Urinary bladder (tissue), 3 donors: ENCODE measurements at regions not wholly inside any gene's neighbourhood (a gene's known extent, or its start where the extent isn't known, plus 50 kb on each side); places are given as distances from the start of the nearest gene placed in this dataset.

Experiments used
- DNase-seq: peaks from one replicate; pipeline ENCODE4 v3.0.0-alpha.2; 2015; ENCODE audit errors: extremely low spot score
- H3K27ac ChIP-seq: one replicate; pipeline ENCODE4 v1.5.1; 2013; ENCODE audit warnings: low read depth, mild to moderate bottlenecking, moderate library complexity
- H3K36me3 ChIP-seq: one replicate; pipeline ENCODE4 v1.6.1; 2013; ENCODE audit warnings: mild to moderate bottlenecking, moderate library complexity; ENCODE audit not compliant: insufficient read depth
- H3K4me1 ChIP-seq: one replicate; pipeline ENCODE4 v1.6.1; 2013; ENCODE audit warnings: mild to moderate bottlenecking, moderate library complexity; ENCODE audit not compliant: insufficient read depth
- H3K4me3 ChIP-seq: one replicate; pipeline ENCODE4 v1.5.1; 2013; ENCODE audit warnings: low read depth, low read length
- WGBS: extraction: QIAGEN DNeasy Blood & Tissue Kit; methylation state at CpG from one replicate; pipeline ENCODE4 v1.1.7; 2013; 5-methylcytosine and 5-hydroxymethylcytosine counted together
- donor health status: healthy with polysubstance abuse.
- donor health status: healthy.

DNA sequence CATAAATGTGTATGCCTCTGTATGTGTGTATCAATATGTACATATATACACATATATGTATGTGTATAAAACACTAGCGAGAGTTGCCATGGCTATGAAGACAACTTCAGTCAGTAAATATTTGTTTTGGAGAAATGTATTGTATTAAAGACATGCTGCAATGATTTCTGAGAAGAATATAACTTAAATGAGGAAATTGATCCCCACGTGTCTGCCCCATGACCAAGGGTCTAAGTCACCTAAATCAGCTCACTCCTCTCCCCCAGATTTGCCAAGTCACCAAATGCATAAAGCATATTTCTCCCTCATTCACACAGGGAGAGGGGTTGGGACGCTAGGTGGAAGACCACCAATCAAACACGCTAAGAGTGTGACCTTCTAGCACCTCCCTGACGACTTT, 58.3 kb upstream of the LYST start:
- no peak for DNase-seq
- WGBS = 78% methylated on average over 5 of the region's 5 CpGs
- H3K27ac ChIP-seq = no peak overlapping the region

DNA sequence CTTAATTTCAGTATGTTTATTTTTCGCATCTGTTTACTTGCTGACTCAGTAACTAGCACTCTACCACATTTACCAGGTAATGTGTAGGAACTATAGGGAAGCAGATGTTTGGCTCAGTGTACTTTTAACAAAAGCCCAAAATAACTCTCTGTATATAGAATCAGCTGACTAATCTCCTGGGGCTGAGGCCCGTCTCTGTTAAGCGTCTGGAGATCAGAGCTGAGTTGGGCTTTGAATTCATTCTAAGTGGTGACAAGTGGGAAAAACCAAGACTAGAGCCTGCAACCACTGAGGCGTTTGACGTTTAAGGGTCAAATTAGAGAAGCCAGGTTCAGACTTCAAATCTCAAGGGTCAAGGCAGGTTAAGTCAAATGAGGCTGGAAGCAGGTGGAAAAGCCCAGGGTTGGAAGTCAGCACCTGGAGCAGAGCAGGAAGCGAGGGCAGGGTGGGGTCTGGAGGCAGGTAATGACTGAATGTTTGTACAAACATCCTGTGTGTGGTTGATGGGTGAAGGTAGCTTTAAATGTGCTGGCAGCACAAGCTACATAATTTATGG, 56.8 kb upstream of the LYST start:
- no peaks in the 10 kb centered on the region for H3K4me1 ChIP-seq
- no peak overlapping the region for H3K4me3 ChIP-seq
- DNase-seq = no peak
- H3K27ac ChIP-seq = no peak overlapping the region
- no peaks in the 10 kb centered on the region for H3K36me3 ChIP-seq
- WGBS = 35% methylated on average over 6 of the region's 6 CpGs

More for the DNA sequence above, 58.3 kb upstream of the LYST start:
- Histone ChIP-seq H3K4me1 (no peaks in the 10 kb centered on the region), H3K36me3 (no peaks in the 10 kb centered on the region), H3K4me3 (no peak overlapping the region)

- no peaks in the 10 kb centered on the region for H3K4me1 ChIP-seq
- no peak overlapping the region for H3K4me3 ChIP-seq
- no peak for DNase-seq
- 58% methylated on average over 12 of the region's 12 CpGs for WGBS
- H3K36me3 ChIP-seq = no peaks in the 10 kb centered on the region
- H3K27ac ChIP-seq = peak overlapping the region; percentile 71
These were observed 54.1 kb upstream of the LYST start for GRCh38 chr1:235920596-235921375.

- Histone ChIP-seq H3K4me1 (no peaks in the 10 kb centered on the region), H3K4me3 (no peak overlapping the region), H3K27ac (peak overlapping the region; percentile 44), H3K36me3 (no peaks in the 10 kb centered on the region)
- DNase-seq = no peak
- 56% methylated on average over 5 of the region's 5 CpGs for WGBS
These were observed 53.2 kb upstream of the LYST start for GRCh38 chr1:235919833-235920441.

GRCh38 chr1:235919127-235919832, 52.6 kb upstream of the LYST start:
- 82% methylated on average over 12 of the region's 12 CpGs for WGBS
- H3K27ac ChIP-seq = no peak overlapping the region
- no peaks in the 10 kb centered on the region for H3K4me1 ChIP-seq
- H3K36me3 ChIP-seq = no peaks in the 10 kb centered on the region
- no peak overlapping the region for H3K4me3 ChIP-seq
- no peak for DNase-seq

DNA sequence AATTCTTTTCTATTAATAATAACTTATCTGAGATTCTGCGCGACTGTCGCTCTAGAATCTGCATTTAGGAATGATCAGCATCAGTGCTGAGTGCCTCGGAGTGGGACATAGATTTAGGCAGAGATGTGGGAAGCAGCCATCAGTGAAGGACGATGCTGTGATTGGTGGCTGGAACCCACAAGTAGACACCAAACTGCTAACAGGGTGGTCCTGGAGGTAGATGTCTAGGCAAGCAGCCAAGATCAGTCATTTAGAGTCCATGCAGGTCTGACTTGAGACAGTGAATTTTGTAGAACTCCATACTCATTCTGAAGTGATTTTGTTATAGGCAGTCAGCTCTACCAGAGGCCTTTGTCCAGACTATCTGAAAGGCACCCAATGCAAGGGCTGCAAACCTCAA, 51.8 kb upstream of the LYST start:
- H3K27ac ChIP-seq = no peak overlapping the region
- no peaks in the 10 kb centered on the region for H3K36me3 ChIP-seq
- no peaks in the 10 kb centered on the region for H3K4me1 ChIP-seq
- 85% methylated on average over 5 of the region's 5 CpGs for WGBS
- DNase-seq = no peak
- no peak overlapping the region for H3K4me3 ChIP-seq

- Histone ChIP-seq H3K4me1 (no peaks in the 10 kb centered on the region), H3K4me3 (no peak overlapping the region), H3K36me3 (no peaks in the 10 kb centered on the region), H3K27ac (peak overlapping the region; percentile 63)
- DNase-seq = no peak
- WGBS = 83% methylated on average over 13 of the region's 13 CpGs
These were observed 51.3 kb upstream of the LYST start for GRCh38 chr1:235918032-235918431.

DNA sequence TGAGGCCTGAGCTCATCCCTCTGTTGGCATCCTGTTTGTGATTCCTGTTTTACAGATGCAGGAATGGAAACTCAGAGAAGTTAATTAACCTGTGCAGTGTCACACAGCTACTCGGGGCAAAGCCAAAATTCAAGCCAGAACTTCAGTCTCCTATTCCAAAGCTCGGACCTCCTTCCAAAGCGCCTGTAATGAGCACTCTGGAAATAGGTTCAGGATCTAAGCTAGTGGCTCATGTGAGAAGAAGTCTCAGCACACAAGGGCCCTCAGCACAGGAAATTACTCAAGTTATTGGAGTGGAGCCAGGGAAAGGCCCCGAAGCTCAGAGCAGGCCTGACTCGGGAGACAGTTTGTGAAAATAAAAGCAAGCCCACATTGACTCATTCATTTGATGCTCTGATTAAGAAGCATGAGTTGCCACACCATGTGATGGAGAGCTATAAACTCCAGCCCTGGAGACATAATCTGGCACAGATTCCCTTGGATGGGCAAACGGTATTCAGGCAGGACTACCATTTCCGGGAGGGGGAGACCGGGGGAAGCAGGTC, 50.6 kb upstream of the LYST start:
- no peaks in the 10 kb centered on the region for H3K4me1 ChIP-seq
- 19% methylated on average over 8 of the region's 8 CpGs for WGBS
- DNase-seq = peak; percentile 75
- no peaks in the 10 kb centered on the region for H3K36me3 ChIP-seq
- peak overlapping the region; percentile 87 for H3K27ac ChIP-seq
- no peak overlapping the region for H3K4me3 ChIP-seq
